ENCODE measurements at regions not wholly inside any gene's neighbourhood (a gene's known extent, or its start where the extent isn't known, plus 50 kb on each side); places are given as distances from the start of the nearest gene placed in this dataset.
"Not testable (repeated sequence)": the region's sequence is repeated elsewhere in the genome, so short reads cannot be mapped to it uniquely, and the experiment has no call there.

DNA sequence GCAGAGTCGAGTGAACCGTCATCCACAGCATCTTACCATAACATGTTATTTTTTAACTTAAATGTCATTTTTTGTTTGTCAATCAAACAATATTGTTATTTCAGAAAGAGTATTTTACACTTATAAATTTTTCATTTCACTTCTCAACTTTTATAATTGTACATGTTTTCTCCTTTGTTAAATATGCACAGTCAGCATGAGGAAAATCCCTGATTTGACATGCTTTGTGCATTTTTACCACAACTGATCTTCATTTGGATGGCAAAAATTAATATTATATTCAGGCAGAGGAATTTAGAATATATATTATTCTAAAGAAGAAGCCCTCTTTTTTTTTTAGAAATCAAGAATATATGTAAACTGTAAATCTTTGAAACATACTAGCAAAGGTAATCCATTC is 958.0 kb upstream of the PCDH7 start:
- no peak for TF ChIP-seq CTCF (IDR thresholded peaks at IDR 0.05; ENCODE audit: insufficient read depth, low read depth, low read length)

GRCh38 chr4:29770627-29771026 is 949.5 kb upstream of the PCDH7 start:
- no peak for TF ChIP-seq CTCF (IDR thresholded peaks at IDR 0.05; ENCODE audit: insufficient read depth, low read depth, low read length)
- H3K4me3 ChIP-seq (ENCODE audit: low read depth, low read length) = no peak overlapping the region
- DNase-seq (ENCODE audit: low read depth) = no peak

More for the DNA sequence above, 958.0 kb upstream of the PCDH7 start:
- H3K4me3 ChIP-seq (ENCODE audit: low read depth, low read length) = no peak overlapping the region
- no peak for DNase-seq (ENCODE audit: low read depth)

- H3K4me3 ChIP-seq (ENCODE audit: low read depth, low read length); DNase-seq (ENCODE audit: low read depth): not testable (repeated sequence)
Observed at GRCh38 chr4:29788123-29788522, 932.0 kb upstream of the PCDH7 start.

DNA sequence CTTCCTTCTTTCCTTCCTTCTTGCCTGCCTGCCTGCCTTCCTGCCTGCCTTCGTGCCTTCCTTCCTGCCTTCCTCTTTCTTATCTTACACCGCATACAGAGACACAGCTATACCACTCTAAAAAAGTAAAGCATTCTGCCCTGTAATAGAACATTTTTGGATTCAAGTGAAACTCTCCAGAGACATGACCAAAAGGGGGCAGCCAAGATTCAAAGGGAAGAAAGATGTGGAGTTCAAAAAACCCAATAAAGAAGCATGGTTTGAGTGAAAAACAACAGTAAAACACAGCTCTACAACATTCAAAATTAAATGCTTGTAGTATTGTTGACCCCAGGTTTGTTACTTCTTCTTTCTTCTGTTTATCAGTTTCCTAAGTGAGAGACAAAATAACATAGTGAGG is 914.9 kb upstream of the PCDH7 start:
- no peak overlapping the region for H3K4me3 ChIP-seq (ENCODE audit: low read depth, low read length)
- no peak for DNase-seq (ENCODE audit: low read depth)
- TF ChIP-seq CTCF (IDR thresholded peaks at IDR 0.05; ENCODE audit: insufficient read depth, low read depth, low read length) = no peak

GRCh38 chr4:29805916-29806480 is 914.2 kb upstream of the PCDH7 start:
- TF ChIP-seq CTCF (IDR thresholded peaks at IDR 0.05; ENCODE audit: insufficient read depth, low read depth, low read length) = no peak
- H3K4me3 ChIP-seq (ENCODE audit: low read depth, low read length) = no peak overlapping the region
- no peak for DNase-seq (ENCODE audit: low read depth)

- H3K4me3 ChIP-seq (ENCODE audit: low read depth, low read length) = no peak overlapping the region
- DNase-seq (ENCODE audit: low read depth) = no peak
- TF ChIP-seq CTCF (IDR thresholded peaks at IDR 0.05; ENCODE audit: insufficient read depth, low read depth, low read length) = no peak
Observed at GRCh38 chr4:29817961-29818360, 902.2 kb upstream of the PCDH7 start.

DNA sequence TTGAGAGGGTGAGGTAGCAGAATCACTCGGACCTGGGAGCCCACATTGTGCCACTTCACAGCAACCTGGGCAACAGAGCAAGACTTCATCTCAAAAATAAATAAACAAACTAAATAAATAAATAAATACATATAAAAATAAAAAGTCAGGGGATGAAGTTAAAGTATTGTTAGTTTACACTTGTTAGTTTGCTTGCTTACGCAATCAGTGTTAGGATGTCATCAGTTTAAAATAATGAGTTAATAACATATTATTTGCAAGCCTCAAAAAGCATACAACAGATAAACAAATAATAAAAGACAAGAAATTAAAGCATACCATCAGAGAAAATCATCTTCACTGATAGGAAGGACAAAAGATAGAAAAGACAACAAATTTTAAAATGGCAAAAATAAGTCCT is 891.1 kb upstream of the PCDH7 start:
- no peak overlapping the region for H3K4me3 ChIP-seq (ENCODE audit: low read depth, low read length)
- TF ChIP-seq CTCF (IDR thresholded peaks at IDR 0.05; ENCODE audit: insufficient read depth, low read depth, low read length) = no peak
- no peak for DNase-seq (ENCODE audit: low read depth)
